SJSA1 (cell line): ENCODE measurements at regions not wholly inside any gene's neighbourhood (a gene's known extent, or its start where the extent isn't known, plus 50 kb on each side); places are given as distances from the start of the nearest gene placed in this dataset.

ENCODE experiments used
- DNase-seq, 2 experiments: peaks; one replicate each; pipeline ENCODE4 v3.0.0-alpha.2; 2015 to 2020; ENCODE audit warnings: low spot score in 2 of 2, low read depth in 1 of 2
- H3K27ac ChIP-seq: fragments of 250-450 bp; sonication (Bioruptor Pico); 2 replicates; pipeline ENCODE4 v1.5.1; 2020; ENCODE audit warnings: mild to moderate bottlenecking, moderate library complexity
- H3K27me3 ChIP-seq: fragments of 250-450 bp; sonication (Bioruptor Pico); replicated peaks from 2 replicates; pipeline ENCODE4 v1.5.1; 2020; ENCODE audit warnings: mild to moderate bottlenecking, moderate library complexity
- H3K36me3 ChIP-seq: fragments of 250-450 bp; sonication (Bioruptor Pico); 2 replicates; pipeline ENCODE4 v1.5.1; 2020; ENCODE audit warnings: mild to moderate bottlenecking
- H3K4me1 ChIP-seq: fragments of 250-450 bp; sonication (Bioruptor Pico); replicated peaks from 2 replicates; pipeline ENCODE4 v1.6.1; 2021; ENCODE audit warnings: mild to moderate bottlenecking
- H3K4me3 ChIP-seq: fragments of 250-450 bp; sonication (Bioruptor Pico); 2 replicates; pipeline ENCODE4 v1.5.1; 2020; ENCODE audit warnings: mild to moderate bottlenecking
- H3K9me3 ChIP-seq: fragments of 250-450 bp; sonication (Bioruptor Pico); replicated peaks from 2 replicates; pipeline ENCODE4 v1.5.1; 2020; ENCODE audit warnings: mild to moderate bottlenecking

- Histone ChIP-seq H3K27me3 (no peaks in the 10 kb centered on the region), H3K36me3 (no peaks in the 10 kb centered on the region), H3K4me1 (no peaks in the 10 kb centered on the region), H3K4me3 (no peak overlapping the region), H3K9me3 (no peaks in the 10 kb centered on the region), H3K27ac (no peak overlapping the region)
- no peak for DNase-seq
Observed at GRCh38 chr13:73451221-73452029, 392.6 kb downstream of the KLF5 start.

- no peaks in the 10 kb centered on the region for H3K4me1 ChIP-seq
- no peaks in the 10 kb centered on the region for H3K27me3 ChIP-seq
- H3K36me3 ChIP-seq = no peaks in the 10 kb centered on the region
- no peak overlapping the region for H3K27ac ChIP-seq
- H3K4me3 ChIP-seq = no peak overlapping the region
- no peak for DNase-seq
- no peaks in the 10 kb centered on the region for H3K9me3 ChIP-seq
Observed at GRCh38 chr13:73450583-73450982, 391.8 kb downstream of the KLF5 start.

GRCh38 chr13:73449252-73449651 is 390.4 kb downstream of the KLF5 start:
- no peaks in the 10 kb centered on the region for H3K27me3 ChIP-seq
- H3K27ac ChIP-seq = no peak overlapping the region
- no peak overlapping the region for H3K4me3 ChIP-seq
- no peaks in the 10 kb centered on the region for H3K9me3 ChIP-seq
- DNase-seq = no peak
- H3K36me3 ChIP-seq = no peaks in the 10 kb centered on the region
- no peaks in the 10 kb centered on the region for H3K4me1 ChIP-seq

- no peak for DNase-seq
- H3K9me3 ChIP-seq = 0 out of 2 replicates have a peak, but pooled peaks cover 3% of the 10 kb centered on the region
- no peaks in the 10 kb centered on the region for H3K36me3 ChIP-seq
- no peak overlapping the region for H3K27ac ChIP-seq
- no peak overlapping the region for H3K4me3 ChIP-seq
- no peaks in the 10 kb centered on the region for H3K27me3 ChIP-seq
- H3K4me1 ChIP-seq = no peaks in the 10 kb centered on the region
Observed at GRCh38 chr13:73440296-73440895, 381.6 kb downstream of the KLF5 start.

GRCh38 chr13:73433890-73434289 is 375.1 kb downstream of the KLF5 start:
- Histone ChIP-seq H3K4me1 (0 out of 2 replicates have a peak, but pooled peaks cover 3% of the 10 kb centered on the region), H3K4me3 (no peak overlapping the region), H3K9me3 (no peaks in the 10 kb centered on the region), H3K27me3 (no peaks in the 10 kb centered on the region), H3K36me3 (no peaks in the 10 kb centered on the region), H3K27ac (no peak overlapping the region)
- no peak for DNase-seq

GRCh38 chr13:73433458-73433857 is 374.7 kb downstream of the KLF5 start:
- H3K9me3 ChIP-seq = no peaks in the 10 kb centered on the region
- 0 out of 2 replicates have a peak, but pooled peaks cover 3% of the 10 kb centered on the region for H3K4me1 ChIP-seq
- no peak for DNase-seq
- no peaks in the 10 kb centered on the region for H3K27me3 ChIP-seq
- H3K27ac ChIP-seq = no peak overlapping the region
- H3K36me3 ChIP-seq = no peaks in the 10 kb centered on the region
- H3K4me3 ChIP-seq = no peak overlapping the region

GRCh38 chr13:73429701-73430100 is 370.9 kb downstream of the KLF5 start:
- DNase-seq = peak in 1 of 2 experiments; percentile 1
- H3K27ac ChIP-seq = no peak overlapping the region

GRCh38 chr13:73428706-73429105 is 369.9 kb downstream of the KLF5 start:
- Histone ChIP-seq H3K27ac (no peak overlapping the region), H3K4me1 (0 out of 2 replicates have a peak, but pooled peaks cover 7% of the 10 kb centered on the region), H3K4me3 (no peak overlapping the region), H3K9me3 (no peaks in the 10 kb centered on the region), H3K36me3 (no peaks in the 10 kb centered on the region), H3K27me3 (no peaks in the 10 kb centered on the region)
- DNase-seq = no peak

More at GRCh38 chr13:73429701-73430100, 370.9 kb downstream of the KLF5 start:
- H3K4me3 ChIP-seq = no peak overlapping the region
- H3K9me3 ChIP-seq = no peaks in the 10 kb centered on the region
- no peaks in the 10 kb centered on the region for H3K27me3 ChIP-seq
- H3K4me1 ChIP-seq = 0 out of 2 replicates have a peak, but pooled peaks cover 7% of the 10 kb centered on the region
- no peaks in the 10 kb centered on the region for H3K36me3 ChIP-seq

GRCh38 chr13:73428137-73428536 is 369.3 kb downstream of the KLF5 start:
- Histone ChIP-seq H3K36me3 (no peaks in the 10 kb centered on the region), H3K9me3 (no peaks in the 10 kb centered on the region), H3K27ac (no peak overlapping the region), H3K27me3 (no peaks in the 10 kb centered on the region), H3K4me3 (no peak overlapping the region), H3K4me1 (0 out of 2 replicates have a peak, but pooled peaks cover 7% of the 10 kb centered on the region)
- no peak for DNase-seq

- no peak overlapping the region for H3K27ac ChIP-seq
- 0 out of 2 replicates have a peak, but pooled peaks cover under 1% of the 10 kb centered on the region for H3K4me1 ChIP-seq
- no peak for DNase-seq
- no peak overlapping the region for H3K4me3 ChIP-seq
- no peaks in the 10 kb centered on the region for H3K27me3 ChIP-seq
- no peaks in the 10 kb centered on the region for H3K36me3 ChIP-seq
- H3K9me3 ChIP-seq = no peaks in the 10 kb centered on the region
Observed at GRCh38 chr13:73422973-73423372, 364.2 kb downstream of the KLF5 start.

GRCh38 chr13:73421310-73421912 is 362.6 kb downstream of the KLF5 start:
- Histone ChIP-seq H3K36me3 (no peaks in the 10 kb centered on the region), H3K27me3 (no peaks in the 10 kb centered on the region), H3K27ac (no peak overlapping the region), H3K9me3 (no peaks in the 10 kb centered on the region), H3K4me3 (no peak overlapping the region), H3K4me1 (no peaks in the 10 kb centered on the region)
- DNase-seq = no peak

- Histone ChIP-seq H3K36me3 (no peaks in the 10 kb centered on the region), H3K4me3 (no peak overlapping the region), H3K4me1 (no peaks in the 10 kb centered on the region), H3K27me3 (no peaks in the 10 kb centered on the region), H3K9me3 (no peaks in the 10 kb centered on the region), H3K27ac (no peak overlapping the region)
- no peak for DNase-seq
Observed at GRCh38 chr13:73419186-73419585, 360.4 kb downstream of the KLF5 start.

- H3K27me3 ChIP-seq = no peaks in the 10 kb centered on the region
- H3K9me3 ChIP-seq = no peaks in the 10 kb centered on the region
- no peaks in the 10 kb centered on the region for H3K36me3 ChIP-seq
- H3K4me3 ChIP-seq = no peak overlapping the region
- H3K27ac ChIP-seq = no peak overlapping the region
- H3K4me1 ChIP-seq = no peaks in the 10 kb centered on the region
- DNase-seq = no peak
Observed at GRCh38 chr13:73417012-73417615, 358.3 kb downstream of the KLF5 start.

- Histone ChIP-seq H3K9me3 (no peaks in the 10 kb centered on the region), H3K27ac (no peak overlapping the region)
- DNase-seq = no peak
Observed at GRCh38 chr13:73416093-73416492, 357.3 kb downstream of the KLF5 start.

More at GRCh38 chr13:73416093-73416492, 357.3 kb downstream of the KLF5 start:
- H3K4me1 ChIP-seq = no peaks in the 10 kb centered on the region
- H3K27me3 ChIP-seq = no peaks in the 10 kb centered on the region
- no peaks in the 10 kb centered on the region for H3K36me3 ChIP-seq
- no peak overlapping the region for H3K4me3 ChIP-seq
